ENCODE measurements at regions not wholly inside any gene's neighbourhood (a gene's known extent, or its start where the extent isn't known, plus 50 kb on each side); places are given as distances from the start of the nearest gene placed in this dataset.
A peak's percentile ranks its signal among the peaks of the same experiment; 100 is the strongest.

GRCh38 chr6:25124216-25124715 lies 154.9 kb upstream of the CARMIL1 start:
- no peak for TF ChIP-seq CTCF (IDR thresholded peaks at IDR 0.05; ENCODE audit: low read length, missing control alignments)
- DNase-seq (ENCODE audit: low read depth): no peak
- H3K4me3 ChIP-seq (replicated peaks; ENCODE audit: low read depth, low read length): no peak overlapping the region

GRCh38 chr6:25125736-25126135 lies 153.4 kb upstream of the CARMIL1 start:
- H3K4me3 ChIP-seq (replicated peaks; ENCODE audit: low read depth, low read length): no peak overlapping the region

GRCh38 chr6:25127076-25127837 lies 151.9 kb upstream of the CARMIL1 start:
- TF ChIP-seq CTCF (IDR thresholded peaks at IDR 0.05; ENCODE audit: low read length, missing control alignments): no peak
- no peak for DNase-seq (ENCODE audit: low read depth)
- no peak overlapping the region for H3K4me3 ChIP-seq (replicated peaks; ENCODE audit: low read depth, low read length)

More at GRCh38 chr6:25125736-25126135, 153.4 kb upstream of the CARMIL1 start:
- TF ChIP-seq CTCF (IDR thresholded peaks at IDR 0.05; ENCODE audit: low read length, missing control alignments): no peak
- no peak for DNase-seq (ENCODE audit: low read depth)

GRCh38 chr6:25130518-25130917 lies 148.7 kb upstream of the CARMIL1 start:
- no peak for TF ChIP-seq CTCF (IDR thresholded peaks at IDR 0.05; ENCODE audit: low read length, missing control alignments)
- H3K4me3 ChIP-seq (replicated peaks; ENCODE audit: low read depth, low read length): no peak overlapping the region
- DNase-seq (ENCODE audit: low read depth): peak; percentile 40

GRCh38 chr6:25132934-25133333 lies 146.2 kb upstream of the CARMIL1 start:
- no peak for TF ChIP-seq CTCF (IDR thresholded peaks at IDR 0.05; ENCODE audit: low read length, missing control alignments)
- no peak for DNase-seq (ENCODE audit: low read depth)
- H3K4me3 ChIP-seq (replicated peaks; ENCODE audit: low read depth, low read length): no peak overlapping the region

- no peak overlapping the region for H3K4me3 ChIP-seq (replicated peaks; ENCODE audit: low read depth, low read length)
- DNase-seq (ENCODE audit: low read depth): no peak
- no peak for TF ChIP-seq CTCF (IDR thresholded peaks at IDR 0.05; ENCODE audit: low read length, missing control alignments)
Observed at GRCh38 chr6:25133568-25133967, 145.6 kb upstream of the CARMIL1 start.

- no peak overlapping the region for H3K4me3 ChIP-seq (replicated peaks; ENCODE audit: low read depth, low read length)
- no peak for TF ChIP-seq CTCF (IDR thresholded peaks at IDR 0.05; ENCODE audit: low read length, missing control alignments)
- peak; percentile 49 for DNase-seq (ENCODE audit: low read depth)
Observed at GRCh38 chr6:25136854-25137253, 142.3 kb upstream of the CARMIL1 start.
